ENCODE measurements at regions not wholly inside any gene's neighbourhood (a gene's known extent, or its start where the extent isn't known, plus 50 kb on each side); places are given as distances from the start of the nearest gene placed in this dataset.

GRCh38 chr13:59374691-59375090, 789.0 kb downstream of the DIAPH3 start:
- DNase-seq (ENCODE audit: low spot score) (no peak), ATAC-seq (peak; percentile 57)
- no peak overlapping the region for H3K27ac Mint-ChIP-seq
- TF ChIP-seq ZBTB21 (CRISPR knock-in tag; IDR thresholded peaks at IDR 0.05; ENCODE audit: borderline replicate concordance) (no peak), NFATC4 (CRISPR knock-in tag; IDR thresholded peaks at IDR 0.05) (no peak), MLX (CRISPR knock-in tag; IDR thresholded peaks at IDR 0.05) (no peak), ERG (CRISPR knock-in tag; IDR thresholded peaks at IDR 0.05) (no peak), USF1 (CRISPR knock-in tag; IDR thresholded peaks at IDR 0.05) (no peak), CTCF (IDR thresholded peaks at IDR 0.05) (no peak), ZBTB43 (CRISPR knock-in tag; IDR thresholded peaks at IDR 0.05) (no peak), HMGA2 (CRISPR knock-in tag; IDR thresholded peaks at IDR 0.05) (no peak)
- POLR2A ChIA-PET, result no interaction called here
- CTCF ChIA-PET, result no interaction called here
- 0 out of 2 replicates have a peak, but pooled peaks cover 3% of the 10 kb centered on the region for H3K36me3 Mint-ChIP-seq
- H3K9me3 Mint-ChIP-seq, result peaks cover 17% of the 10 kb centered on the region
- H3K27me3 Mint-ChIP-seq (ENCODE audit: low read depth), result peaks cover 3% of the 10 kb centered on the region; the same call in 1 of the 2 replicates
- no peak overlapping the region for H3K4me3 Mint-ChIP-seq
- H3K4me1 Mint-ChIP-seq, result peaks cover 10% of the 10 kb centered on the region

GRCh38 chr13:59384154-59384553, 779.6 kb downstream of the DIAPH3 start:
- POLR2A ChIA-PET, result no interaction called here
- peaks cover 11% of the 10 kb centered on the region for H3K36me3 Mint-ChIP-seq
- no peak overlapping the region for H3K4me3 Mint-ChIP-seq
- CTCF ChIA-PET, result no interaction called here
- DNase-seq (ENCODE audit: low spot score) (no peak), ATAC-seq (no peak)
- no peaks in the 10 kb centered on the region for H3K4me1 Mint-ChIP-seq
- H3K27me3 Mint-ChIP-seq (ENCODE audit: low read depth), result no peaks in the 10 kb centered on the region; the same call in 1 of the 2 replicates
- no peak overlapping the region for H3K27ac Mint-ChIP-seq
- TF ChIP-seq ZNF138 (CRISPR knock-in tag; conservative IDR thresholded peaks at IDR 0.05) (no peak), HMGA2 (CRISPR knock-in tag; IDR thresholded peaks at IDR 0.05) (no peak), GABPB1 (CRISPR knock-in tag; IDR thresholded peaks at IDR 0.05) (no peak), E2F5 (CRISPR knock-in tag; IDR thresholded peaks at IDR 0.05) (no peak), KAT7 (CRISPR knock-in tag; IDR thresholded peaks at IDR 0.05; ENCODE audit: borderline replicate concordance) (no peak), NFATC4 (CRISPR knock-in tag; IDR thresholded peaks at IDR 0.05) (no peak), HMGXB4 (CRISPR knock-in tag; IDR thresholded peaks at IDR 0.05) (no peak), IRF1 (CRISPR knock-in tag; IDR thresholded peaks at IDR 0.05) (no peak), FOXK1 (CRISPR knock-in tag; IDR thresholded peaks at IDR 0.05) (no peak), SMAD3 (CRISPR knock-in tag; IDR thresholded peaks at IDR 0.05; ENCODE audit: borderline replicate concordance) (no peak), MLX (CRISPR knock-in tag; IDR thresholded peaks at IDR 0.05) (no peak), TEAD4 (CRISPR knock-in tag; IDR thresholded peaks at IDR 0.05) (no peak), GTF2I (CRISPR knock-in tag; conservative IDR thresholded peaks at IDR 0.05) (no peak), USF2 (CRISPR knock-in tag; IDR thresholded peaks at IDR 0.05) (no peak)
- peaks cover 36% of the 10 kb centered on the region for H3K9me3 Mint-ChIP-seq

All from WTC11 (cell line).